K562 (cell line): ENCODE measurements at regions not wholly inside any gene's neighbourhood (a gene's known extent, or its start where the extent isn't known, plus 50 kb on each side); places are given as distances from the start of the nearest gene placed in this dataset.

Source experiments
- ARID3A ChIP-seq: IDR thresholded peaks from 2 replicates; pipeline ENCODE4 v1.6.1; 2012; ENCODE audit warnings: low read depth, low read length, improper control_type of control experiment, borderline replicate concordance
- CBFA2T3 ChIP-seq: fragments of 450-650 bp; IDR thresholded peaks from 2 replicates; pipeline ENCODE4 v1.6.1; 2017
- CREBBP ChIP-seq: IDR thresholded peaks from one replicate; pipeline ENCODE4 v1.6.1; 2012; ENCODE audit warnings: low read depth, mild to moderate bottlenecking, control low read depth, inconsistent platforms, low read length
- E2F3 ChIP-seq: fragments of 250-450 bp; sonication (Bioruptor Pico); IDR thresholded peaks from 2 replicates; pipeline ENCODE4 v1.4.0; 2020; ENCODE audit warnings: mild to moderate bottlenecking
- E4F1 ChIP-seq: fragments of 250-450 bp; sonication (Bioruptor Pico); IDR thresholded peaks from 2 replicates; pipeline ENCODE4 v1.5.0; 2021; ENCODE audit warnings: mild to moderate bottlenecking, borderline replicate concordance
- EHMT2 ChIP-seq: fragments of 450-650 bp; IDR thresholded peaks from 2 replicates; pipeline ENCODE4 v1.6.1; 2018; ENCODE audit warnings: antibody characterized with exemption
- EP300 ChIP-seq: IDR thresholded peaks from 2 replicates; pipeline ENCODE4 v1.6.1; 2012; ENCODE audit warnings: low read length, improper control_type of control experiment
- EP400 ChIP-seq: fragments of 450-650 bp; IDR thresholded peaks from 2 replicates; pipeline ENCODE4 v1.6.1; 2017; ENCODE audit warnings: antibody characterized with exemption, mild to moderate bottlenecking, moderate library complexity
- ETV5 ChIP-seq: sonication (generic); formaldehyde crosslinking; IDR thresholded peaks from 2 replicates; pipeline ENCODE4 v1.4.0; 2020; ENCODE audit warnings: low read depth, mild to moderate bottlenecking, missing genetic modification reagents
- FOXJ2 ChIP-seq: fragments of 200-800 bp; sonication (Bioruptor generic); IDR thresholded peaks from 2 replicates; pipeline ENCODE4 v1.6.1; 2016; ENCODE audit warnings: missing genetic modification characterization, missing compliant biosample characterization
- GTF2F1 ChIP-seq: IDR thresholded peaks from 2 replicates; pipeline ENCODE4 v1.6.1; 2011; ENCODE audit warnings: low read depth, low read length, improper control_type of control experiment
- HEY1 ChIP-seq: fragments of 250-450 bp; sonication (Bioruptor Pico); IDR thresholded peaks from 2 replicates; pipeline ENCODE4 v1.5.0; 2020; ENCODE audit warnings: mild to moderate bottlenecking, moderate library complexity, borderline replicate concordance
- HNRNPLL ChIP-seq: fragments of 200-400 bp; formaldehyde crosslinking; IDR thresholded peaks from 2 replicates; pipeline ENCODE4 v1.6.1; 2017; ENCODE audit warnings: low read length, low read depth, mild to moderate bottlenecking; ENCODE audit not compliant: poor library complexity, severe bottlenecking
- JUND ChIP-seq, 2 experiments: IDR thresholded peaks; 2 replicates in 1 of 2; 3 replicates in 1 of 2; pipeline ENCODE4 v1.6.1; 2011; ENCODE audit warnings: borderline replicate concordance in 2 of 2, low read depth in 2 of 2, low read length in 2 of 2, improper control_type of control experiment in 1 of 2, missing biosample characterization in 1 of 2, missing genetic modification characterization in 1 of 2, missing genetic modification reagents in 1 of 2
- KDM5B ChIP-seq: fragments of 200-600 bp; sonication (generic); IDR thresholded peaks from 2 replicates; pipeline ENCODE4 v1.6.1; 2012; ENCODE audit warnings: low read depth, mild to moderate bottlenecking, moderate library complexity, low read length, control low read depth, inconsistent platforms; ENCODE audit not compliant: insufficient replicate concordance
- MYC ChIP-seq, 2 experiments: fragments of 250-450 bp in 1 of 2; sonication (Bioruptor Pico) in 1 of 2; IDR thresholded peaks; 2 replicates each; pipeline versions ENCODE4 v1.5.1 to v1.6.1; 2012 to 2021; ENCODE audit warnings: low read depth in 2 of 2, borderline replicate concordance in 1 of 2, improper control_type of control experiment in 1 of 2, low read length in 1 of 2, mild to moderate bottlenecking in 1 of 2, moderate library complexity in 1 of 2
- NFRKB ChIP-seq: fragments of 450-650 bp; IDR thresholded peaks from 2 replicates; pipeline ENCODE4 v1.6.1; 2016; ENCODE audit warnings: low read depth
- RCOR1 ChIP-seq, 2 experiments: IDR thresholded peaks; 2 replicates each; pipeline ENCODE4 v1.6.1; 2012; ENCODE audit warnings: low read depth in 2 of 2, low read length in 2 of 2, borderline replicate concordance in 1 of 2, improper control_type of control experiment in 1 of 2
- SMARCB1 ChIP-seq: IDR thresholded peaks from 2 replicates; pipeline ENCODE4 v1.6.1; 2011; ENCODE audit warnings: improper control_type of control experiment, low read depth; ENCODE audit not compliant: insufficient read length
- SMARCE1 ChIP-seq: fragments of 450-650 bp; IDR thresholded peaks from 2 replicates; pipeline ENCODE4 v1.7.1; 2016; ENCODE audit warnings: mild to moderate bottlenecking
- TCF3 ChIP-seq: sonication (generic); formaldehyde crosslinking; IDR thresholded peaks from 2 replicates; pipeline ENCODE4 v1.4.0; 2020; ENCODE audit warnings: mild to moderate bottlenecking, missing genetic modification reagents
- TFE3 ChIP-seq: fragments of 450-650 bp; formaldehyde crosslinking; IDR thresholded peaks from 2 replicates; pipeline ENCODE4 v1.4.0; 2020; ENCODE audit warnings: mild to moderate bottlenecking, mixed read lengths

GRCh38 chr12:92357584-92358261 lies 212.1 kb upstream of the BTG1 start (continued):
- 0 out of 2 replicates have a peak, but pooled peaks have one; percentile 51 for TF ChIP-seq SMARCE1
- no peak for TF ChIP-seq GTF2F1
- peak; percentile 67; the same call in 1 of the 2 replicates for TF ChIP-seq ARID3A
- peak; percentile 34 for TF ChIP-seq KDM5B
- TF ChIP-seq EP300: peak; percentile 95
- TF ChIP-seq FOXJ2 (tag): no peak
- TF ChIP-seq CBFA2T3: peak; percentile 84
- 0 out of 2 replicates have a peak, but pooled peaks have one; percentile 25 for TF ChIP-seq ETV5 (CRISPR knock-in tag)
- peak; percentile 80 for TF ChIP-seq TCF3 (CRISPR knock-in tag)
- TF ChIP-seq JUND (IDR thresholded peaks at IDR 0.05; ENCODE audit: borderline replicate concordance, low read depth, low read length): peak; percentile 51; the same call in 1 of the 2 replicates
- TF ChIP-seq JUND (tag; IDR thresholded peaks at IDR 0.05; ENCODE audit: borderline replicate concordance, low read depth, low read length): no peak; the same call in 2 of the 3 replicates
- TF ChIP-seq RCOR1 (IDR thresholded peaks at IDR 0.05; ENCODE audit: borderline replicate concordance in 1 of 2, low read depth in 2 of 2, low read length in 2 of 2): peak in 1 of 2 experiments; percentile 62; a peak in 1 of 4 replicates
- peak; percentile 56; the same call in 1 of the 2 replicates for TF ChIP-seq NFRKB
- TF ChIP-seq CREBBP: no peak
- TF ChIP-seq E4F1 (CRISPR knock-in tag): no peak
- 0 out of 2 replicates have a peak, but pooled peaks have one; percentile 11 for TF ChIP-seq EP400
- TF ChIP-seq TFE3 (CRISPR knock-in tag): no peak
- peak; percentile 40 for TF ChIP-seq SMARCB1
- no peak for TF ChIP-seq HNRNPLL
- peak; percentile 18; the same call in 1 of the 2 replicates for TF ChIP-seq MYC (IDR thresholded peaks at IDR 0.05; ENCODE audit: low read depth, low read length)
- TF ChIP-seq MYC (CRISPR knock-in tag; IDR thresholded peaks at IDR 0.05; ENCODE audit: borderline replicate concordance, low read depth): no peak
- TF ChIP-seq E2F3 (CRISPR knock-in tag): no peak
- no peak for TF ChIP-seq HEY1
- 0 out of 2 replicates have a peak, but pooled peaks have one; percentile 9 for TF ChIP-seq EHMT2
